ENCODE measurements at regions not wholly inside any gene's neighbourhood (a gene's known extent, or its start where the extent isn't known, plus 50 kb on each side); places are given as distances from the start of the nearest gene placed in this dataset.

DNA sequence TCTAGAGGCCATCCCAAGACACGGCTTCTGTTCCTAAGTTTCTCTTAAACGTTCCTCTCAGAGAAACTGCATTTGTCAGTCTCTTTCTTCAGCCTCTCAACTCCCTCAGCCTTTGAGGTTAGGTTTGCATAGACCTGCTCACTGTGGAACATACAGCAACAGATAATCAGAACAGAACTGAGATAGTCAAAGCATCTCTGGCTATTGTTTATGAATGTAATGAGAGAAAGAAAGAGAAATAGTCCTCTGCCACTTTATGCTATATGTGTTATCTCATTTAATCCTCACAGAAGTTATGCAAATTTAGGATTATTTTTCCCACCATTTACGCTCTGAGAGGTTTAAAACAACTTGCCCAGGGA, 190.6 kb downstream of the PHLDA1 start:
- Histone ChIP-seq H3K79me2 (ENCODE audit: insufficient read depth) (no peaks in the 10 kb centered on the region), H3K4me3 (ENCODE audit: low read depth in 2 of 2, low read length in 1 of 2) (no peak overlapping the region), H3K27me3 (ENCODE audit: insufficient read depth) (no peaks in the 10 kb centered on the region), H3K9me3 (no peaks in the 10 kb centered on the region), H3K27ac (ENCODE audit: low read depth in 2 of 2, low read length in 1 of 2) (no peak overlapping the region), H3K36me3 (replicated peaks in 1 of 2; ENCODE audit: control insufficient read depth in 1 of 2, insufficient read depth in 2 of 2, low read length in 1 of 2) (no peaks in the 10 kb centered on the region), H2AFZ (ENCODE audit: low read depth) (no peak overlapping the region), H3K4me2 (no peak overlapping the region), H3K9ac (no peak overlapping the region), H3K9me2 (no peaks in the 10 kb centered on the region), H4K20me1 (ENCODE audit: insufficient read depth) (no peaks in the 10 kb centered on the region), H3F3A (replicated peaks; ENCODE audit: insufficient read depth) (no peaks in the 10 kb centered on the region), H3K4me1 (ENCODE audit: control insufficient read depth in 1 of 2, insufficient read depth in 2 of 2, low read depth in 1 of 2, low read length in 1 of 2) (peaks cover 0 to 9% of the 10 kb centered on the region in 2 experiments; a peak in 2 of 4 replicates)
- WGBS (ENCODE audit: low lambda C conversion rate) = 95% methylated on average over 3 of the region's 3 CpGs
- ChIA-PET CTCF (no interaction called here), POLR2A (no interaction called here)
- TF ChIP-seq TAF1 (IDR thresholded peaks at IDR 0.05; ENCODE audit: borderline replicate concordance, low read depth, low read length) = no peak
- no peak for TF ChIP-seq FOSL2 (IDR thresholded peaks at IDR 0.05; ENCODE audit: borderline replicate concordance, low read depth)
- no peak for TF ChIP-seq RCOR1 (IDR thresholded peaks at IDR 0.05; ENCODE audit: low read length)
- TF ChIP-seq, protein P1, sequence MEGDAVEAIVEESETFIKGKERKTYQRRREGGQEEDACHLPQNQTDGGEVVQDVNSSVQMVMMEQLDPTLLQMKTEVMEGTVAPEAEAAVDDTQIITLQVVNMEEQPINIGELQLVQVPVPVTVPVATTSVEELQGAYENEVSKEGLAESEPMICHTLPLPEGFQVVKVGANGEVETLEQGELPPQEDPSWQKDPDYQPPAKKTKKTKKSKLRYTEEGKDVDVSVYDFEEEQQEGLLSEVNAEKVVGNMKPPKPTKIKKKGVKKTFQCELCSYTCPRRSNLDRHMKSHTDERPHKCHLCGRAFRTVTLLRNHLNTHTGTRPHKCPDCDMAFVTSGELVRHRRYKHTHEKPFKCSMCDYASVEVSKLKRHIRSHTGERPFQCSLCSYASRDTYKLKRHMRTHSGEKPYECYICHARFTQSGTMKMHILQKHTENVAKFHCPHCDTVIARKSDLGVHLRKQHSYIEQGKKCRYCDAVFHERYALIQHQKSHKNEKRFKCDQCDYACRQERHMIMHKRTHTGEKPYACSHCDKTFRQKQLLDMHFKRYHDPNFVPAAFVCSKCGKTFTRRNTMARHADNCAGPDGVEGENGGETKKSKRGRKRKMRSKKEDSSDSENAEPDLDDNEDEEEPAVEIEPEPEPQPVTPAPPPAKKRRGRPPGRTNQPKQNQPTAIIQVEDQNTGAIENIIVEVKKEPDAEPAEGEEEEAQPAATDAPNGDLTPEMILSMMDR (IDR thresholded peaks at IDR 0.05) = no peak
- no peak for TF ChIP-seq FOXM1 (IDR thresholded peaks at IDR 0.05; ENCODE audit: low read depth)
- no peak for TF ChIP-seq GATA2 (CRISPR knock-in tag; IDR thresholded peaks at IDR 0.05)
- TF ChIP-seq, protein P2, sequence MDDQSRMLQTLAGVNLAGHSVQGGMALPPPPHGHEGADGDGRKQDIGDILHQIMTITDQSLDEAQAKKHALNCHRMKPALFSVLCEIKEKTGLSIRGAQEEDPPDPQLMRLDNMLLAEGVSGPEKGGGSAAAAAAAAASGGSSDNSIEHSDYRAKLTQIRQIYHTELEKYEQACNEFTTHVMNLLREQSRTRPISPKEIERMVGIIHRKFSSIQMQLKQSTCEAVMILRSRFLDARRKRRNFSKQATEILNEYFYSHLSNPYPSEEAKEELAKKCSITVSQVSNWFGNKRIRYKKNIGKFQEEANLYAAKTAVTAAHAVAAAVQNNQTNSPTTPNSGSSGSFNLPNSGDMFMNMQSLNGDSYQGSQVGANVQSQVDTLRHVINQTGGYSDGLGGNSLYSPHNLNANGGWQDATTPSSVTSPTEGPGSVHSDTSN (IDR thresholded peaks at IDR 0.05) = no peak
- TF ChIP-seq, protein P3, sequence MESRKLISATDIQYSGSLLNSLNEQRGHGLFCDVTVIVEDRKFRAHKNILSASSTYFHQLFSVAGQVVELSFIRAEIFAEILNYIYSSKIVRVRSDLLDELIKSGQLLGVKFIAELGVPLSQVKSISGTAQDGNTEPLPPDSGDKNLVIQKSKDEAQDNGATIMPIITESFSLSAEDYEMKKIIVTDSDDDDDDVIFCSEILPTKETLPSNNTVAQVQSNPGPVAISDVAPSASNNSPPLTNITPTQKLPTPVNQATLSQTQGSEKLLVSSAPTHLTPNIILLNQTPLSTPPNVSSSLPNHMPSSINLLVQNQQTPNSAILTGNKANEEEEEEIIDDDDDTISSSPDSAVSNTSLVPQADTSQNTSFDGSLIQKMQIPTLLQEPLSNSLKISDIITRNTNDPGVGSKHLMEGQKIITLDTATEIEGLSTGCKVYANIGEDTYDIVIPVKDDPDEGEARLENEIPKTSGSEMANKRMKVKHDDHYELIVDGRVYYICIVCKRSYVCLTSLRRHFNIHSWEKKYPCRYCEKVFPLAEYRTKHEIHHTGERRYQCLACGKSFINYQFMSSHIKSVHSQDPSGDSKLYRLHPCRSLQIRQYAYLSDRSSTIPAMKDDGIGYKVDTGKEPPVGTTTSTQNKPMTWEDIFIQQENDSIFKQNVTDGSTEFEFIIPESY (IDR thresholded peaks at IDR 0.05; ENCODE audit: borderline replicate concordance, low read depth) = no peak
- no peak for TF ChIP-seq POLR2AphosphoS5 (IDR thresholded peaks at IDR 0.05; ENCODE audit: low read depth, low read length)
- no peak for TF ChIP-seq TEAD4 (IDR thresholded peaks at IDR 0.05; ENCODE audit: borderline replicate concordance, insufficient read depth)
- TF ChIP-seq RFX5 (IDR thresholded peaks at IDR 0.05; ENCODE audit: low read length) = no peak
- no peak for TF ChIP-seq JUND (IDR thresholded peaks at IDR 0.05)
- TF ChIP-seq MEF2A (IDR thresholded peaks at IDR 0.05; ENCODE audit: borderline replicate concordance, low read depth) = no peak
- no peak for TF ChIP-seq TCF12 (IDR thresholded peaks at IDR 0.05)
- TF ChIP-seq, protein P4, sequence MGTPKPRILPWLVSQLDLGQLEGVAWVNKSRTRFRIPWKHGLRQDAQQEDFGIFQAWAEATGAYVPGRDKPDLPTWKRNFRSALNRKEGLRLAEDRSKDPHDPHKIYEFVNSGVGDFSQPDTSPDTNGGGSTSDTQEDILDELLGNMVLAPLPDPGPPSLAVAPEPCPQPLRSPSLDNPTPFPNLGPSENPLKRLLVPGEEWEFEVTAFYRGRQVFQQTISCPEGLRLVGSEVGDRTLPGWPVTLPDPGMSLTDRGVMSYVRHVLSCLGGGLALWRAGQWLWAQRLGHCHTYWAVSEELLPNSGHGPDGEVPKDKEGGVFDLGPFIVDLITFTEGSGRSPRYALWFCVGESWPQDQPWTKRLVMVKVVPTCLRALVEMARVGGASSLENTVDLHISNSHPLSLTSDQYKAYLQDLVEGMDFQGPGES (IDR thresholded peaks at IDR 0.05; ENCODE audit: low read depth, low read length) = no peak
- TF ChIP-seq, protein P5, sequence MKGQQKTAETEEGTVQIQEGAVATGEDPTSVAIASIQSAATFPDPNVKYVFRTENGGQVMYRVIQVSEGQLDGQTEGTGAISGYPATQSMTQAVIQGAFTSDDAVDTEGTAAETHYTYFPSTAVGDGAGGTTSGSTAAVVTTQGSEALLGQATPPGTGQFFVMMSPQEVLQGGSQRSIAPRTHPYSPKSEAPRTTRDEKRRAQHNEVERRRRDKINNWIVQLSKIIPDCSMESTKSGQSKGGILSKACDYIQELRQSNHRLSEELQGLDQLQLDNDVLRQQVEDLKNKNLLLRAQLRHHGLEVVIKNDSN (IDR thresholded peaks at IDR 0.05; ENCODE audit: borderline replicate concordance, low read depth) = no peak
- no peak for TF ChIP-seq ELF1 (IDR thresholded peaks at IDR 0.05)
- TF ChIP-seq CHD2 (IDR thresholded peaks at IDR 0.05; ENCODE audit: low read length, partially characterized antibody) = no peak
- DNase-seq = no peak
